ENCODE measurements at regions not wholly inside any gene's neighbourhood (a gene's known extent, or its start where the extent isn't known, plus 50 kb on each side); places are given as distances from the start of the nearest gene placed in this dataset.
"Not testable (repeated sequence)": the region's sequence is repeated elsewhere in the genome, so short reads cannot be mapped to it uniquely, and the experiment has no call there.

GRCh38 chr2:184444217-184444616 is 154.1 kb upstream of the ZNF804A start:
- no peaks in the 10 kb centered on the region for H3K27me3 ChIP-seq (replicated peaks; ENCODE audit: control insufficient read depth, insufficient read depth, low read length)
- no peak overlapping the region for H3K4me3 ChIP-seq (ENCODE audit: low read length)
- H3K4me1 ChIP-seq (ENCODE audit: control insufficient read depth, insufficient read depth, low read length), result no peaks in the 10 kb centered on the region
- DNase-seq (ENCODE audit: low read depth), result no peak
- H3K36me3 ChIP-seq (ENCODE audit: control insufficient read depth, insufficient read depth, low read length, severe bottlenecking), result no peaks in the 10 kb centered on the region
- H3K9ac ChIP-seq (ENCODE audit: low read length), result no peak overlapping the region
- no peaks in the 10 kb centered on the region for H3K9me3 ChIP-seq (ENCODE audit: control insufficient read depth, low read length)

- H3K27me3 ChIP-seq (replicated peaks; ENCODE audit: control insufficient read depth, insufficient read depth, low read length), result no peaks in the 10 kb centered on the region
- DNase-seq (ENCODE audit: low read depth), result no peak
- no peaks in the 10 kb centered on the region for H3K4me1 ChIP-seq (ENCODE audit: control insufficient read depth, insufficient read depth, low read length)
- H3K9ac ChIP-seq (ENCODE audit: low read length), result no peak overlapping the region
- no peak overlapping the region for H3K4me3 ChIP-seq (ENCODE audit: low read length)
- H3K9me3 ChIP-seq (ENCODE audit: control insufficient read depth, low read length), result no peaks in the 10 kb centered on the region
- H3K36me3 ChIP-seq (ENCODE audit: control insufficient read depth, insufficient read depth, low read length, severe bottlenecking), result no peaks in the 10 kb centered on the region
These were observed 153.6 kb upstream of the ZNF804A start for GRCh38 chr2:184444623-184445223.

- no peaks in the 10 kb centered on the region for H3K27me3 ChIP-seq (replicated peaks; ENCODE audit: control insufficient read depth, insufficient read depth, low read length)
- no peaks in the 10 kb centered on the region for H3K36me3 ChIP-seq (ENCODE audit: control insufficient read depth, insufficient read depth, low read length, severe bottlenecking)
- no peak overlapping the region for H3K4me3 ChIP-seq (ENCODE audit: low read length)
- H3K4me1 ChIP-seq (ENCODE audit: control insufficient read depth, insufficient read depth, low read length), result no peaks in the 10 kb centered on the region
- no peaks in the 10 kb centered on the region for H3K9me3 ChIP-seq (ENCODE audit: control insufficient read depth, low read length)
- no peak for DNase-seq (ENCODE audit: low read depth)
- no peak overlapping the region for H3K9ac ChIP-seq (ENCODE audit: low read length)
These were observed 148.6 kb upstream of the ZNF804A start for GRCh38 chr2:184449760-184450159.

GRCh38 chr2:184452907-184453306 is 145.4 kb upstream of the ZNF804A start:
- Histone ChIP-seq H3K27me3 (replicated peaks; ENCODE audit: control insufficient read depth, insufficient read depth, low read length) (no peaks in the 10 kb centered on the region), H3K9me3 (ENCODE audit: control insufficient read depth, low read length) (no peaks in the 10 kb centered on the region)
- no peak for DNase-seq (ENCODE audit: low read depth)

GRCh38 chr2:184455624-184456023 is 142.7 kb upstream of the ZNF804A start:
- no peak overlapping the region for H3K4me3 ChIP-seq (ENCODE audit: low read length)
- H3K4me1 ChIP-seq (ENCODE audit: control insufficient read depth, insufficient read depth, low read length), result no peaks in the 10 kb centered on the region
- H3K9ac ChIP-seq (ENCODE audit: low read length), result no peak overlapping the region
- no peaks in the 10 kb centered on the region for H3K9me3 ChIP-seq (ENCODE audit: control insufficient read depth, low read length)
- no peaks in the 10 kb centered on the region for H3K27me3 ChIP-seq (replicated peaks; ENCODE audit: control insufficient read depth, insufficient read depth, low read length)
- DNase-seq (ENCODE audit: low read depth), result peak; percentile 19
- no peaks in the 10 kb centered on the region for H3K36me3 ChIP-seq (ENCODE audit: control insufficient read depth, insufficient read depth, low read length, severe bottlenecking)

More at GRCh38 chr2:184452907-184453306, 145.4 kb upstream of the ZNF804A start:
- Histone ChIP-seq H3K4me1 (ENCODE audit: control insufficient read depth, insufficient read depth, low read length) (no peaks in the 10 kb centered on the region), H3K9ac (ENCODE audit: low read length) (no peak overlapping the region), H3K36me3 (ENCODE audit: control insufficient read depth, insufficient read depth, low read length, severe bottlenecking) (no peaks in the 10 kb centered on the region), H3K4me3 (ENCODE audit: low read length) (no peak overlapping the region)

GRCh38 chr2:184456693-184457092 is 141.6 kb upstream of the ZNF804A start:
- H3K9me3 ChIP-seq (ENCODE audit: control insufficient read depth, low read length); H3K9ac ChIP-seq (ENCODE audit: low read length); DNase-seq (ENCODE audit: low read depth); H3K36me3 ChIP-seq (ENCODE audit: control insufficient read depth, insufficient read depth, low read length, severe bottlenecking); H3K4me3 ChIP-seq (ENCODE audit: low read length); H3K27me3 ChIP-seq (replicated peaks; ENCODE audit: control insufficient read depth, insufficient read depth, low read length); H3K4me1 ChIP-seq (ENCODE audit: control insufficient read depth, insufficient read depth, low read length): not testable (repeated sequence)

GRCh38 chr2:184463102-184463865 is 135.0 kb upstream of the ZNF804A start:
- Histone ChIP-seq H3K36me3 (ENCODE audit: control insufficient read depth, insufficient read depth, low read length, severe bottlenecking) (no peaks in the 10 kb centered on the region), H3K4me3 (ENCODE audit: low read length) (no peak overlapping the region), H3K4me1 (ENCODE audit: control insufficient read depth, insufficient read depth, low read length) (no peaks in the 10 kb centered on the region), H3K9ac (ENCODE audit: low read length) (no peak overlapping the region), H3K9me3 (ENCODE audit: control insufficient read depth, low read length) (no peaks in the 10 kb centered on the region), H3K27me3 (replicated peaks; ENCODE audit: control insufficient read depth, insufficient read depth, low read length) (no peaks in the 10 kb centered on the region)
- DNase-seq (ENCODE audit: low read depth), result no peak

- Histone ChIP-seq H3K4me3 (ENCODE audit: low read length) (no peak overlapping the region), H3K9ac (ENCODE audit: low read length) (no peak overlapping the region), H3K9me3 (ENCODE audit: control insufficient read depth, low read length) (no peaks in the 10 kb centered on the region), H3K36me3 (ENCODE audit: control insufficient read depth, insufficient read depth, low read length, severe bottlenecking) (no peaks in the 10 kb centered on the region), H3K27me3 (replicated peaks; ENCODE audit: control insufficient read depth, insufficient read depth, low read length) (no peaks in the 10 kb centered on the region), H3K4me1 (ENCODE audit: control insufficient read depth, insufficient read depth, low read length) (no peaks in the 10 kb centered on the region)
- DNase-seq (ENCODE audit: low read depth), result no peak
These were observed 134.5 kb upstream of the ZNF804A start for GRCh38 chr2:184463866-184464248.

GRCh38 chr2:184468826-184469225 is 129.5 kb upstream of the ZNF804A start:
- Histone ChIP-seq H3K9me3 (ENCODE audit: control insufficient read depth, low read length) (no peaks in the 10 kb centered on the region), H3K36me3 (ENCODE audit: control insufficient read depth, insufficient read depth, low read length, severe bottlenecking) (no peaks in the 10 kb centered on the region), H3K4me1 (ENCODE audit: control insufficient read depth, insufficient read depth, low read length) (no peaks in the 10 kb centered on the region), H3K27me3 (replicated peaks; ENCODE audit: control insufficient read depth, insufficient read depth, low read length) (no peaks in the 10 kb centered on the region), H3K9ac (ENCODE audit: low read length) (no peak overlapping the region), H3K4me3 (ENCODE audit: low read length) (no peak overlapping the region)
- DNase-seq (ENCODE audit: low read depth), result no peak

- Histone ChIP-seq H3K9ac (ENCODE audit: low read length) (no peak overlapping the region), H3K9me3 (ENCODE audit: control insufficient read depth, low read length) (no peaks in the 10 kb centered on the region), H3K36me3 (ENCODE audit: control insufficient read depth, insufficient read depth, low read length, severe bottlenecking) (no peaks in the 10 kb centered on the region), H3K4me3 (ENCODE audit: low read length) (no peak overlapping the region), H3K27me3 (replicated peaks; ENCODE audit: control insufficient read depth, insufficient read depth, low read length) (no peaks in the 10 kb centered on the region), H3K4me1 (ENCODE audit: control insufficient read depth, insufficient read depth, low read length) (no peaks in the 10 kb centered on the region)
- DNase-seq (ENCODE audit: low read depth), result no peak
These were observed 125.8 kb upstream of the ZNF804A start for GRCh38 chr2:184472481-184472880.

GRCh38 chr2:184481865-184482264 is 116.5 kb upstream of the ZNF804A start:
- no peaks in the 10 kb centered on the region for H3K4me1 ChIP-seq (ENCODE audit: control insufficient read depth, insufficient read depth, low read length)
- no peaks in the 10 kb centered on the region for H3K36me3 ChIP-seq (ENCODE audit: control insufficient read depth, insufficient read depth, low read length, severe bottlenecking)
- DNase-seq (ENCODE audit: low read depth), result peak; percentile 10
- no peak overlapping the region for H3K9ac ChIP-seq (ENCODE audit: low read length)
- no peak overlapping the region for H3K4me3 ChIP-seq (ENCODE audit: low read length)
- H3K27me3 ChIP-seq (replicated peaks; ENCODE audit: control insufficient read depth, insufficient read depth, low read length), result no peaks in the 10 kb centered on the region
- H3K9me3 ChIP-seq (ENCODE audit: control insufficient read depth, low read length), result no peaks in the 10 kb centered on the region

All from adipocyte (in vitro differentiated cells).